ENCODE measurements at regions not wholly inside any gene's neighbourhood (a gene's known extent, or its start where the extent isn't known, plus 50 kb on each side); places are given as distances from the start of the nearest gene placed in this dataset.

DNA sequence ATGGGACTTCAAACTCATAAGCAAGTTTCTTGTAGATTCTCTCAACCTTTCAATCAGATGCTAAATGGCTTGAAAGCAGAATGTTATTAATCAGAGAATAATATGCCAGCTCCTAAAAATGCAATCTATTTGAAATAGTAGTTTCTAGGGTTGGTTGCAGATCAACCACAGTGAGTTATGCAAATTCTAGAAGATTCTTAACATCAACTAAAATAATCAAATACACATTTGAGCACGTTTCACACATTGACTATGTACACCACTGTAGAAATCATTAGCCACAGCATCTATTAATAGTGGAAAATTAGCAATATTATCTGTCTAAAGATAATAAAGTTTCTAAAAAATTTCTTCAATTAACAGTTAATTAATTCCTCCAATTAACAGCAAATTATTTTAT lies 141.9 kb upstream of the GJE1 start:
- DNase-seq (ENCODE audit: low read depth): no peak
- no peak overlapping the region for H3K4me3 ChIP-seq (ENCODE audit: low read length)
- no peak for TF ChIP-seq CTCF (conservative IDR thresholded peaks at IDR 0.05; ENCODE audit: low read depth, low read length)

DNA sequence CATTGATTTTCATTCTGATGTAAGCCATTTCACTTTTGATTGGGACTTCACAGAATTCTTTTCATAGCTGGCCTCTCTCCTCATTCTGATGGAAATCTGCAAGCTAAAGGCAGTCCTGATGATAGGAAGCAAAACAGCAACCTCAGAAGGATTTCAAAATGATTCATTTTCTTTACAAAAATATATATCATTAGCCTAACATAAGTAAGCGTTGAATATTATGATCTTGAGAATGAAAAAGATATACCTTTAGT lies 143.1 kb upstream of the GJE1 start:
- H3K4me3 ChIP-seq (ENCODE audit: low read length): no peak overlapping the region
- no peak for DNase-seq (ENCODE audit: low read depth)
- TF ChIP-seq CTCF (conservative IDR thresholded peaks at IDR 0.05; ENCODE audit: low read depth, low read length): no peak

DNA sequence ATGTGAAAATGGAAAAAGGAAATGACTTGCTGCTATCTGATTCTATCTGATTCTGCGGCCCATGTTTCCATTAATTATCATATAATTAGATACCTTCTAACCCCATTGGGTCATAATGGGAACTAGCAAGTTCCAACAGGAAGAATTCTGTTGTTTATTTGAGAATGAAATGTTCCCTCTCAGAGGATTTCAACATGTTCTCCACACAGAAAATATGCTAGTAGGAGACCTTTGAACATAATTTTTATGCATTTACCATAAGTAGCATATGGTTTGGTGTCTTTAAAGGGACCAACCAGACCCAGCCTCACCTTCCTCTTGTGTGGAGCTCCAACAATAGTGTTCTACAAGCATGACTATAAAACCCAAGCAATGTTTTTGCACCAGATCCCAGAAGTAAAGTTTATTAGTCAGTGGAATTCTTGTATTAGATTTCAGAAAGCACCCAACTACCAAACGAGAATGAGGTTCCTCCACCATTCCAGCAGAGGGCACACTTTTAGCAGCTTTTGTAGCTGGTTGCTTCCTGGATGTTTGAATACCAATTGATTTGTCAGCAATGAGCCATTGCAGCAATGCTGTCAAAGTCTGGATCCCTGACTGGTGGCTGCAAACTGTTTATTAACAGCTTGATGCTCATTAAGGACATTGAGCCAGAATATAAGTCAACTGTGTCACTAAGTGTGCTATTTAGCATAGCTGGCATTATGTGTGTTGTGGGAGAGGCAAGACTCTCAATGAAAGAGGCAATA lies 143.6 kb upstream of the GJE1 start:
- DNase-seq (ENCODE audit: low read depth): peak; percentile 31
- H3K4me3 ChIP-seq (ENCODE audit: low read length): no peak overlapping the region
- TF ChIP-seq CTCF (conservative IDR thresholded peaks at IDR 0.05; ENCODE audit: low read depth, low read length): peak; percentile 87

DNA sequence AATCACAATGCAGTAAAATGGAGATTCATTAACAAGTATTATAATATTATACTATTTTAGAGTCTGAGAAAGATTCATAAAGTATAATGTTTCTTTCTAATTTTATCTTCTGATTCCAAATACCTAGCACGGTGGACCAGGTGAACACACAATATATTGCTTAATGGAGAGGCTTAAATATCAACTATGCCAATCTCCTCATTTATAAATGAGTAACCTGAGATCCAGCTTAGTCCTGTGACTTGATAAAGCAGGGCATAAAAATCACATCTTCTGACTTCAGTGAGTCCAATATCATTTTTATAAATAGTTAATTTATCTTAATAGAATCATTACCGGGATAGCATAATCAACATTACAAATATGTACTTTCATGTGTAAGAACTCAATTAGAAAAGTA lies 144.4 kb upstream of the GJE1 start:
- H3K4me3 ChIP-seq (ENCODE audit: low read length): no peak overlapping the region
- DNase-seq (ENCODE audit: low read depth): no peak
- no peak for TF ChIP-seq CTCF (conservative IDR thresholded peaks at IDR 0.05; ENCODE audit: low read depth, low read length)

GRCh38 chr6:141986457-141986856 lies 146.3 kb upstream of the GJE1 start:
- TF ChIP-seq CTCF (conservative IDR thresholded peaks at IDR 0.05; ENCODE audit: low read depth, low read length): no peak
- DNase-seq (ENCODE audit: low read depth): no peak
- H3K4me3 ChIP-seq (ENCODE audit: low read length): no peak overlapping the region

GRCh38 chr6:141981190-141981589 lies 151.5 kb upstream of the GJE1 start:
- DNase-seq (ENCODE audit: low read depth): no peak
- H3K4me3 ChIP-seq (ENCODE audit: low read length): no peak overlapping the region
- TF ChIP-seq CTCF (conservative IDR thresholded peaks at IDR 0.05; ENCODE audit: low read depth, low read length): no peak

- no peak for TF ChIP-seq CTCF (conservative IDR thresholded peaks at IDR 0.05; ENCODE audit: low read depth, low read length)
- no peak for DNase-seq (ENCODE audit: low read depth)
- no peak overlapping the region for H3K4me3 ChIP-seq (ENCODE audit: low read length)
Measured at GRCh38 chr6:141977782-141978181, 154.9 kb upstream of the GJE1 start.
